C4-2B (cell line): ENCODE measurements at regions not wholly inside any gene's neighbourhood (a gene's known extent, or its start where the extent isn't known, plus 50 kb on each side); places are given as distances from the start of the nearest gene placed in this dataset.
A peak's percentile ranks its signal among the peaks of the same experiment; 100 is the strongest.

Experiments
- H3K27ac ChIP-seq: fragments of 450-650 bp; 2 replicates; pipeline ENCODE4 v1.5.1; 2017
- CTCF ChIP-seq: fragments of 450-650 bp; conservative IDR thresholded peaks from 2 replicates; pipeline ENCODE4 v1.5.1; 2017; ENCODE audit warnings: mild to moderate bottlenecking
- ZFX ChIP-seq: fragments of 450-650 bp; IDR thresholded peaks from 2 replicates; pipeline ENCODE4 v1.6.1; 2017

- TF ChIP-seq ZFX (no peak), CTCF (no peak)
- no peak overlapping the region for H3K27ac ChIP-seq
These were observed 327.0 kb downstream of the UQCRFS1 start for GRCh38 chr19:28885965-28886364.

GRCh38 chr19:28884786-28885476 is 328.0 kb downstream of the UQCRFS1 start:
- no peak overlapping the region for H3K27ac ChIP-seq
- TF ChIP-seq ZFX (no peak), CTCF (no peak)

GRCh38 chr19:28883241-28883693 is 329.7 kb downstream of the UQCRFS1 start:
- TF ChIP-seq CTCF (no peak), ZFX (no peak)
- no peak overlapping the region for H3K27ac ChIP-seq

DNA sequence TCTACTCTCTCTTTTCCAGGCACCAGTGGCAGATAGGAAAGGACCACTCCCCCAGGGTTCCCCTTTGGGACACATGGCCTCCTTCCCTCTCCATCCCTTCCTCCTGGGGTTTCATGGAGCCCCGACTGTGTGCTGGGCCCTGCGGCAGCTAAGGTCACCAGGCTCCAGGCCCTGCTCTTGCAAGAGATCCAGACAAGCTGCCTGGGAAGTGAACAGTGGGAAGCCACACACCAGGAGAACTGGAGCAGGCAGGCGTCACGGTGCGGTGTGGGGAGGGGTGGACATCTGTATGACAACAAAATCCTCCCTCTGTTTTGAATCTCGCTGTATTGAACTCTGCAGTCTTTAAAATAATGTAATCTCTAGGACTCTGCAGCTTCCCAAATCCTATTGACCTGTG is 330.1 kb downstream of the UQCRFS1 start:
- no peak overlapping the region for H3K27ac ChIP-seq
- TF ChIP-seq ZFX (no peak), CTCF (no peak)

DNA sequence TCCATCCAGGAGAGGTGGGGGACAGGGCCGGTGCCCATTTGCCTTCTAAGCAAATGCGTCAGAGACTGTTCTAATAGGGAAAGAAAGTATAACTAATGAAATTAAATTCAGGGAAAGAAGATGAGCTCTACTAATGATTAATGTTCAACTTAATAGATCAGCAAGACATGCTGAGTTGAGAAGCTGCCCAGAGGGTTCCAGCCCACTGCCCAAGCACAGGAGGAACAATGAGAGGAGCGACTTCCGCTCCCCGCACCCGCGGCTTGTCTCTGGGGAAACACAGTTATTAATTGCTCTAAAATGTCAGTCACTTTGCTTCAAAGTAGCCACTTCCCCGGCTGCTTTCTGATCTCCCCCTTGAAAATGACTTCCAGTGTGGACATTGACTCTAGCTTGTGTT is 331.3 kb downstream of the UQCRFS1 start:
- no peak for TF ChIP-seq CTCF
- TF ChIP-seq ZFX = no peak
- H3K27ac ChIP-seq = no peak overlapping the region

DNA sequence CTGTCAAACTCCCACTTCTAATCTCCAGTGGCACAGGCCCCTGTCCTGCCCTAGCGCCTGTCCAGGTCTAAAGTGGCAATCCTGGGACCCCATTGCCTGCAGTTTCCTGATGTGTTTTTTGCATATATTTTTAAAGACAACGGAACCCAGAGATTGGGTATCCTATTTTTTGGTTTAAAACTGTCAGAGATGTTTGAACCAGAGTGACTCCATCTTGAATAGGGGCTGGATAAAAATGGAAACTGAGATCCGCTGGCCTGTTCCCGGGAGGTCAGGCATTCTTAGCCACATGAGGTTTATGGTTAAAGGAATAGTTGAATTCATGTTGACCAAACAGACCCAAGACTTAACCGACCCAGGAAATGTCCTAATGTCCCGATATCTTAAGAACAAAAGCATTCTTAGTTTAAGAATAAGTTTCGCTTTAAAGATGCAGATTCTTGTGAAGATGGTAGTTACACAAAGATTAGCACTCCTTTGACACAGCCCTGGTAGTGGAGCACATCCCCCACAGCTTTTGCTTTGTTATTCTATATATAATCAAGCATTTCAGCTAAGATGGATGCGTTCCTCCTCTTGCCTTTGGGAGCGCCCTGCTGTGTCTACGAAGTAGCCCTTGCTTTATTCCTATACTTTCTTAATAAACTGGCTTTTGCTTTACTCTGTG is 332.1 kb downstream of the UQCRFS1 start:
- TF ChIP-seq CTCF (no peak), ZFX (no peak)
- H3K27ac ChIP-seq = no peak overlapping the region

DNA sequence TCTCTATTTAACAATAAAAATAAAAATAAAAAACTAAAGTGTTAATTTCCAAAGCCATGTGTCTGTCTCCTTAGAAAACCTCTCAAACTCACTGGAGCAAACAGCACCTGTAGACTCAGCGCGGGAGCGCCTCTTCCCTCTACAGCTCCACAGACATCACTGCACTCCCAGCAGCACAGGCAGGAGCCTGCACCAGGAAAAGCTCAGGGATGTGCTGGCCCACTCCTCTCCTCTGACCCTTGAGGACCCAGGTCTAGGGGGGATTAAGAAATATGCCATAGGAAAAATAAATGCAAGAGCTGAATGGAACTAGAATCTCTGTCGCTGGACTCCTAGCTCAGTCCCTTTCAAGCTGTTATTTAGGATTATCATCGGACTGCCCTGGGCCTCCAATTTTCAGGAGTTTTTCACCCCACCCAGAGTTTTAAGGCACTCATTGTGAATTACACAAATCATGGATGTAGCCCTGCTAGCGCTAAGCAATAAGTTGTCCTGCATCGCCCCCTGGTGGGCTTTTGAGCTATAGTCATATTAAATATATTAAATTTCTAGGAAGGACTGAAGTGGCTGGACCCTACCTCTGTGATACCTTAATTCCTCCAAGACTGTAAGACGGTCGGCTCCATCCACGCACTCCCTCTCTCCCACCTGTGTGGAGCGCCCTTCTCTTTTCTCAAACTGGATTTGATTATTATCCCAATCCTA is 333.9 kb downstream of the UQCRFS1 start:
- no peak overlapping the region for H3K27ac ChIP-seq
- TF ChIP-seq CTCF = peak; percentile 63
- no peak for TF ChIP-seq ZFX
